GM12878 (cell line): ENCODE measurements at regions not wholly inside any gene's neighbourhood (a gene's known extent, or its start where the extent isn't known, plus 50 kb on each side); places are given as distances from the start of the nearest gene placed in this dataset.

ENCODE experiments used
- BCL3 ChIP-seq: IDR thresholded peaks from 2 replicates; pipeline ENCODE4 v1.6.1; 2011; ENCODE audit warnings: borderline replicate concordance, low read depth, mild to moderate bottlenecking, moderate library complexity, low read length; ENCODE audit not compliant: insufficient read depth, poor library complexity, severe bottlenecking
- CHD2 ChIP-seq: IDR thresholded peaks from 2 replicates; pipeline ENCODE4 v1.6.1; 2011; ENCODE audit warnings: low read depth, low read length, improper control_type of control experiment, borderline replicate concordance
- CTCF ChIP-seq, 3 experiments: IDR thresholded peaks in 2 of 3; conservative IDR thresholded peaks in 1 of 3; 2 replicates each; pipeline ENCODE4 v1.5.1; 2011; ENCODE audit warnings: low read depth in 3 of 3, low read length in 3 of 3, mild to moderate bottlenecking in 3 of 3, control low read depth in 2 of 3, moderate library complexity in 2 of 3, inconsistent platforms in 1 of 3, mixed read lengths in 1 of 3; ENCODE audit not compliant: control insufficient read depth in 2 of 3, insufficient read depth in 1 of 3; ENCODE audit errors: extremely low read depth in 1 of 3
- ESRRA ChIP-seq: IDR thresholded peaks from 2 replicates; pipeline ENCODE4 v1.6.1; 2012; ENCODE audit warnings: mild to moderate bottlenecking, low read length, improper control_type of control experiment
- HDAC2 ChIP-seq: fragments of 200-600 bp; sonication (generic); IDR thresholded peaks from 2 replicates; pipeline ENCODE4 v1.6.1; 2017
- MAX ChIP-seq: IDR thresholded peaks from 2 replicates; pipeline ENCODE4 v1.6.1; 2012; ENCODE audit warnings: low read depth, low read length, improper control_type of control experiment
- PBX3 ChIP-seq: IDR thresholded peaks from 2 replicates; pipeline ENCODE4 v1.6.1; 2011; ENCODE audit warnings: mild to moderate bottlenecking, low read depth, low read length, moderate library complexity; ENCODE audit not compliant: insufficient replicate concordance
- POLR2AphosphoS5 ChIP-seq: IDR thresholded peaks from 2 replicates; pipeline ENCODE4 v1.6.1; 2011; ENCODE audit warnings: mild to moderate bottlenecking, low read length, inconsistent platforms
- SMC3 ChIP-seq: IDR thresholded peaks from 2 replicates; pipeline ENCODE4 v1.6.1; 2011; ENCODE audit warnings: low read length, improper control_type of control experiment, borderline replicate concordance
- SREBF1 ChIP-seq: IDR thresholded peaks from 2 replicates; pipeline ENCODE4 v1.6.1; 2012; ENCODE audit warnings: mild to moderate bottlenecking, low read length
- SUZ12 ChIP-seq: fragments of 200-600 bp; sonication (generic); IDR thresholded peaks from one replicate; pipeline ENCODE4 v1.6.1; 2018; ENCODE audit warnings: antibody characterized with exemption, mild to moderate bottlenecking; ENCODE audit not compliant: unreplicated experiment
- TCF3 ChIP-seq: IDR thresholded peaks from 2 replicates; pipeline ENCODE4 v1.6.1; 2012; ENCODE audit warnings: low read depth, mild to moderate bottlenecking, low read length, borderline replicate concordance; ENCODE audit not compliant: insufficient read depth
- ZBTB33 ChIP-seq: fragments of 450-650 bp; IDR thresholded peaks from 2 replicates; pipeline ENCODE4 v1.6.1; 2017; ENCODE audit warnings: mild to moderate bottlenecking
- ZNF24 ChIP-seq: fragments of 450-650 bp; IDR thresholded peaks from 2 replicates; pipeline ENCODE4 v1.6.1; 2017; ENCODE audit warnings: antibody characterized with exemption, mild to moderate bottlenecking

- TF ChIP-seq CHD2: no peak
- TF ChIP-seq ZBTB33: no peak
- TF ChIP-seq ESRRA: no peak
- no peak for TF ChIP-seq SREBF1
- no peak for TF ChIP-seq TCF3
- TF ChIP-seq MAX: no peak
- TF ChIP-seq POLR2AphosphoS5: no peak
- no peak for TF ChIP-seq ZNF24
- no peak for TF ChIP-seq BCL3
- no peak for TF ChIP-seq PBX3
- TF ChIP-seq SMC3: no peak
- no peak for TF ChIP-seq HDAC2
- TF ChIP-seq CTCF (IDR thresholded peaks at IDR 0.05 in 2 of 3, conservative IDR thresholded peaks at IDR 0.05 in 1 of 3; ENCODE audit: control insufficient read depth in 2 of 3, extremely low read depth in 1 of 3, insufficient read depth in 1 of 3, low read depth in 3 of 3, low read length in 3 of 3): no peak
- no peak for TF ChIP-seq SUZ12
Observed at GRCh38 chr1:222921945-222922344, 107.1 kb downstream of the DISP1 start.
